GM12874 (cell line): ENCODE measurements at regions not wholly inside any gene's neighbourhood (a gene's known extent, or its start where the extent isn't known, plus 50 kb on each side); places are given as distances from the start of the nearest gene placed in this dataset.

Experiments used
- CTCF ChIP-seq: IDR thresholded peaks from 2 replicates; pipeline ENCODE4 v1.5.1; 2011; ENCODE audit warnings: low read depth, mild to moderate bottlenecking, control low read depth, low read length, moderate library complexity; ENCODE audit not compliant: insufficient read depth

- no peak for TF ChIP-seq CTCF
Observed at GRCh38 chr2:56534321-56534720, 350.5 kb downstream of the CCDC85A start.

GRCh38 chr2:56537756-56538155, 354.0 kb downstream of the CCDC85A start:
- TF ChIP-seq CTCF = no peak

- TF ChIP-seq CTCF = no peak
Observed at GRCh38 chr2:56539618-56540017, 355.8 kb downstream of the CCDC85A start.

- TF ChIP-seq CTCF = no peak
Observed at GRCh38 chr2:56540467-56540866, 356.7 kb downstream of the CCDC85A start.

GRCh38 chr2:56540916-56541315, 357.1 kb downstream of the CCDC85A start:
- no peak for TF ChIP-seq CTCF

- no peak for TF ChIP-seq CTCF
Observed at GRCh38 chr2:56542213-56542612, 358.4 kb downstream of the CCDC85A start.

- TF ChIP-seq CTCF = no peak
Observed at GRCh38 chr2:56565143-56565542, 381.4 kb downstream of the CCDC85A start.

- no peak for TF ChIP-seq CTCF
Observed at GRCh38 chr2:56571074-56571473, 387.3 kb downstream of the CCDC85A start.
